ENCODE measurements at regions not wholly inside any gene's neighbourhood (a gene's known extent, or its start where the extent isn't known, plus 50 kb on each side); places are given as distances from the start of the nearest gene placed in this dataset.

GRCh38 chr13:80113714-80114454, 227.0 kb downstream of the SPRY2 start:
- ATAC-seq, result no peak
- Histone ChIP-seq H3K9me3 (no peaks in the 10 kb centered on the region), H3K27ac (no peak overlapping the region), H3K27me3 (no peaks in the 10 kb centered on the region), H3K4me1 (no peaks in the 10 kb centered on the region), H3K4me3 (no peak overlapping the region), H3K36me3 (no peaks in the 10 kb centered on the region)
- WGBS (ENCODE audit: insufficient coverage, low coverage, low lambda C conversion rate, missing lambda C conversion rate), result 93% methylated on average over 2 of the region's 2 CpGs
- intact Hi-C loops (cut with DNase I), result no loop called here
- no peak for DNase-seq
- no peak for TF ChIP-seq CTCF (IDR thresholded peaks at IDR 0.05)
- no peak for TF ChIP-seq POLR2A (IDR thresholded peaks at IDR 0.05)

- intact Hi-C loops (cut with DNase I), result no loop called here
- TF ChIP-seq CTCF (IDR thresholded peaks at IDR 0.05) (no peak), POLR2A (IDR thresholded peaks at IDR 0.05) (no peak)
- 53% methylated on average over 3 of the region's 3 CpGs for WGBS (ENCODE audit: insufficient coverage, low coverage, low lambda C conversion rate, missing lambda C conversion rate)
- Histone ChIP-seq H3K4me1 (no peaks in the 10 kb centered on the region), H3K27ac (no peak overlapping the region), H3K4me3 (no peak overlapping the region), H3K9me3 (no peaks in the 10 kb centered on the region), H3K36me3 (no peaks in the 10 kb centered on the region), H3K27me3 (no peaks in the 10 kb centered on the region)
- ATAC-seq, result no peak
- DNase-seq, result no peak
Measured at GRCh38 chr13:80109303-80109702, 231.6 kb downstream of the SPRY2 start.

DNA sequence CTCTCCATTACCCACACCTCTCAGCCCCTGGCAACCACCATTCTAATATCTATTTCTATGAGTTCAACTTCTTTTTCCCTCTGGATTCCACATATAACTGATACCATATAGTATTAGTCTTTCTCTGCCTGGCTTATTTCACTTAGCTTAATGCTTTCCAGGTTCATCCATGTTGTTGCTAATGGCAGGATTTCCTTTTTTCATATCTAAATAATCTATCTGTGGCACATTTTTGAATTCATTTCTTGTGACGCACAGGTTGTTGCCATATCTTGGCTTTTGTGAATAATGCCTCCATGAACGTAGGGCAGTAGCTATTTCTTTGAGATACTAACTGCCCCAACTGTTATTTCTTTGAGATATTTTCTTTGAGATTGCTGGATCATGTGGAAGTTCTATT, 235.6 kb downstream of the SPRY2 start:
- no peak for TF ChIP-seq POLR2A (IDR thresholded peaks at IDR 0.05)
- no peak for TF ChIP-seq CTCF (IDR thresholded peaks at IDR 0.05)
- Histone ChIP-seq H3K27me3 (no peaks in the 10 kb centered on the region), H3K36me3 (no peaks in the 10 kb centered on the region), H3K9me3 (no peaks in the 10 kb centered on the region), H3K4me1 (no peaks in the 10 kb centered on the region), H3K4me3 (no peak overlapping the region), H3K27ac (no peak overlapping the region)
- ATAC-seq, result no peak
- WGBS (ENCODE audit: insufficient coverage, low coverage, low lambda C conversion rate, missing lambda C conversion rate), result 90% methylated on average over 2 of the region's 2 CpGs
- intact Hi-C loops (cut with DNase I), result no loop called here
- no peak for DNase-seq

DNA sequence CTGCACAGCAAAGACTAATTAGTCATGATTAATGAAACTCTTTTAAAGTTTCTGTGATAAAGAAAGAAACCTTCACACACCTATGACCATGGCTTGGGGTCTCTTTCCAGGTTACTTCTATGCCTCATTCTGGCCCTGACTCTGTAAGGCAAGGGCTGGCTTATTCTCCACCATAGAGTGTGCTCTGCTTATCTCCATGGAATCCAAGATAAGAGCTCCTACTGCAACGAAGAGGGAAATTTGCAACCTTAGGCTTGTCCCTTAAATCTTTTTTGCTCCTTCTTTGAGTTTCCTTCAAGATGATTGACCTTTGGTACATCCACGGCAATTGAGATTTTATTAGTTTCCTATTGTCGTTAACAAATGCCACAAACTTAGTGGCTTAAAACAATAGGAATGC, 239.9 kb downstream of the SPRY2 start:
- Histone ChIP-seq H3K27ac (no peak overlapping the region), H3K9me3 (no peaks in the 10 kb centered on the region), H3K4me1 (peaks cover 0 to 13% (median 3%) of the 10 kb centered on the region in 4 donors), H3K36me3 (no peaks in the 10 kb centered on the region), H3K27me3 (no peaks in the 10 kb centered on the region), H3K4me3 (no peak overlapping the region)
- DNase-seq (no peak), ATAC-seq (no peak)
- 54% methylated on average over 3 of the region's 3 CpGs for WGBS (ENCODE audit: insufficient coverage, low coverage, low lambda C conversion rate, missing lambda C conversion rate)
- TF ChIP-seq CTCF (IDR thresholded peaks at IDR 0.05), result no peak
- TF ChIP-seq POLR2A (IDR thresholded peaks at IDR 0.05), result no peak
- intact Hi-C loops (cut with DNase I), result no loop called here
